COLO668 (cell line): ENCODE measurements at regions not wholly inside any gene's neighbourhood (a gene's known extent, or its start where the extent isn't known, plus 50 kb on each side); places are given as distances from the start of the nearest gene placed in this dataset.

ENCODE experiments used
- DNase-seq: peaks from one replicate; lab custom pipeline; 2025; ENCODE audit not compliant: unreplicated experiment; lab: John Stamatoyannopoulos, UW

DNA sequence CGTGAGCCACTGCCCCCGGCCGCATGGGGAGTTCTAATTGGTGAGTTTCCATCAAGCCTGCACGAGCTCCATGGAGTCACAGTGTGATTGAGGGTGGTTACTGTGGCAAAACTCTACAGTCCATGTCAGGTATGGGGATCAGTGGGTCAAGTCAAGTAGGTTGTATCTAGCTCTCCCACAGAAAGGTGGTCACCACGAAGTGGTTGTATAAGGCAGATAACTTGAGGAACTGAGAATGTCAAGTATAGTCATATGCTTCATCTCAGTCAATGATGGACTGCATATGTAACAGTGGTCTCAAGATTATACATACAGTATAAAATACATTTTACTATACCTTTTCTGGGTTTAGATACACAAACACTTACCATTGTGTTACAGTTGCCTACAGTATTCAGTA is 348.6 kb upstream of the ZP4 start:
- no peak for DNase-seq

DNA sequence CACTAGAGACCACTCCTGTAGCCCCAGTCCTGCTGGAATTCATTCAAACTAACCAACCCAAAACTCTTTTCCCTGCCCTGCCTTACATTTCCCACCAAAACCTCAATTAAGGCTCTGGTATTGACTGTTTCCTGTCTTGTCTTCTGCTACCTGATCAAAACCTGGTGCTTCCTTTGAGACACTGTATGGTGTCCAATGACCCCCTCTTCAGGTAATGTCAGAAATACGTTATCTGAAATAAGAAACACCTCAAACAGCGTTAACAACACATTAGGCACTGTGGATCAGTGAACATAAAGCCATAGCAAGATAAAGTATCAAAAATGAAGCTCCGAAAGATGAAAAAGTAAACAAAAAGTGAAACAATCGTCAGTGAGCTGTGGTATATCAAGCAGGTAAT is 343.2 kb upstream of the ZP4 start:
- DNase-seq, result no peak

- DNase-seq, result no peak
Measured at GRCh38 chr1:238232084-238232710, 341.5 kb upstream of the ZP4 start.

- DNase-seq, result no peak
Measured at GRCh38 chr1:238226810-238227209, 336.1 kb upstream of the ZP4 start.

DNA sequence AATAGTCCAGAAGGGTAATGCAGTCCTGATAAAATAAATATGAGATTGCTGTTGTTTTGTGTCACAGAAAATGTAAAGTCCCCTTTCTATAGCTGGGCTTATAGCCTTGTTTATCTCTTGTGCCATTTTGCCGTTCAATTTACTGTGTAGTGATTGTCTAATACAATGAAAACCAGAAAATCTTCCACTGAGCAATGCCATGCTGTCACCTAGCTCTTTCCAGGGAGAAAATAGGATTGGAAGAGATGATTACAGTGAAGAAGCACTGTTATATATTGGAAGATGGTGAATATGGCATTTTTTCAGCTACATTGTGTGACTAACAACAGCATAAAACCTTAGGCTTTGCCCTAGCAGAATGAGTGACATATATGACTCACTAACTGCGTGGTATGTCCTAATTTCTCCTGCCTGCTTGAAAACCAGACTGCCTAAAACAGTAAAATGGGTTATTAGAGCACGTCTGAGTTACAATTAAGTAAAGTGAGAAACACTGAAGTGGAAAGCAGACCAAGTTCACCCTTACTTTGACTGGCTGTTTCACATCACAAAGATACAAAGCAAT is 332.4 kb upstream of the ZP4 start:
- DNase-seq, result no peak

- no peak for DNase-seq
Measured at GRCh38 chr1:238221738-238222137, 331.0 kb upstream of the ZP4 start.

DNA sequence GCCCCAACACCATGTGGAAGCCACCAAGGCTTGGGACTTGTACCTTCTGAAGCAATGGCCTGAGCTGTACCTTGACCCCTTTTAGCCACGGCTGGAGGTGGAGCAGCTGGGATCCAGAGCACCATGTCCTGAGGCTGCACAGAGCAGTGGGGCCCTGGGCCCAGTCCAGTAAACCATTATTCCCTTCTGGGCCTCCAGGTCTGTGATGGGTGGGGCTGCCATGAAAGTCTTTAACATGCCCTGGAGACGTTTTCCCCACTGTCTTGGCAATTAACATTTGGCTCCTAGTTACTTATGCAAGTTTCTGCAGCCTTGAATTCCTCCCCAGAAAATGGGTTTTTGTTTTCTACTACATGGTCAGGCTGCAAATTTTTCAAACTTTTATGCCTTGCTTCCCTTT is 323.7 kb upstream of the ZP4 start:
- no peak for DNase-seq

DNA sequence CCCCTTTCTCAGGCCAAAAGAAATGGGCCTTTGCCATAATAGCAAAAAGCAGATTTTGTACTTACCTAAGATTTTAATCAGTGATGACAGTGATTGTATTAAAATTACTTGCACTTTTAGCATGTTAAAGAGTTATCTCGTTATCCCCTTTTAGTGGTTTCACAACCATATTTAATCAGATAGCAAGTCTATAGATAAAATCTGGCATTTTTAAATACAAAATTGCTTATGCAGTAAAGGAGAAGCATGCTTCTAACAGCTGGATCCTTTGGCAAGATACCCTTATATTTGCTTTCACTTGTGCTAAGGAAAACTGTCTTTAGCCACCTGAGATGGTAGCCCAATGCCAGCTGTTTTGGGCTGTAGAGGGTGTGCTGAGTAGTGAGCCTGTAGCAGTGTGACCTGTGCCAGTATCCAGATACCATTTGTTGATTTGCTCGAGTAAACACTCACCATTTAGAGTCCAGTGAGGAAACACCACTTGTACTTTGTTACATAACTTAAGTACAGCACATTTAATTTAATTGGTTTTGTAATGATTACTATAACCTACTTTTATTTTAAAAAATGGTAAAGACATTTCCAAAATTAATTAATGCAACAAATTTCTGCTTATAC is 314.4 kb upstream of the ZP4 start:
- peak; percentile 24 for DNase-seq

DNA sequence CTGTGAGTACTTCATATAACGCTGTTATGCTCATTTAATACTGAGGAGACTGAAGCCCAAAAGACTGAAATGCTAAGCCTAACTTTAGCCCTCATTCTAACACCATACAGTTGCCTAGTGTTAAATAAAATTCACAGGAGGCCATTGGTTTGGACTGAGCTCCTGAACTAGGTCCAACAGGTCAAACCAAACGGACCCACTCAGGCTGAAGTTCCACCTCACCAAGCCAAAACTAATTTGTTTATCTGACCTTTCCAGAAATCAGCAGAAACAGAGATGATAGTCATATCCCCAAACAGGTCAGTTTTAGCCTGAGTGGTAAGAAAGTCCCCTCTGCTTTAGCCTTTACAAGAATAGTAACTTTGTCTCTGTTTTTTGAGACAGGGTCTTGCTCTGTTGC is 311.3 kb upstream of the ZP4 start:
- no peak for DNase-seq

- no peak for DNase-seq
Measured at GRCh38 chr1:238199325-238199724, 308.6 kb upstream of the ZP4 start.

GRCh38 chr1:238196516-238196915 is 305.8 kb upstream of the ZP4 start:
- DNase-seq, result no peak

DNA sequence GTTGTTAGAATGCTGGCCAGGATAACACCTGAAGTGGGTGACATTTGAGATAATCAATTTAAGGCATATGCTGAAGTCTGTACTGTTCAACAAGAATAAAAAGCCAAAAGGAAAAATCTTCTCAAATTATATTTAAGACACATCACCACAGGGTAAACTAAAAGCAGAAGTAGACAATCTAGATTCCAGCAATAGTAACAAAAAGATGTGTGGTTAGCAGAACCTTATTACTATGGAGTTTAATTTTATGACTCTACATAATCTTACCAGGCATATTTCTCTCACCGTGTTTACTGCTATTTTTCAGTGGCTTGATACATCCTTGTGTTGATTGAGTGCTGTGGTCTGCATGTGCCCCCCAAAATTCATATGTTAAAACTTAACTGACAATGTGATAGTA is 300.4 kb upstream of the ZP4 start:
- DNase-seq, result no peak

DNA sequence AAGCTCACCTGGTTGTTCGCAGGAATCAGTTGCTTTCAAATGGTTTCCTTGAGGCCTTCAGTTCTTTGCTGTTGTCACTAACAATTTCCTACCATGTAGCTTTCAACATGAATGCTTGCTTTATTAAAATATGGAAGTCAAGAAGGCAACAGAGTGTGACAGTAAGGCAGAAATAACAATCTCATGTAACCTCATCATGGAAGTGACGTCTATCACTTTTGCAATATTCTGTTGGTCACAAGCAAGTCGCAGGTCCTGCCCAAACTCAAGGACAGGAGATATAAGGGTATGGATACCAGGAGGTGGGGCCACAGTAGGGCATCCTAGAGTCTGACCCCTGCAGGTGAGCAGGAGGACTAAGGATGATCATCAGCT is 296.8 kb upstream of the ZP4 start:
- no peak for DNase-seq

- DNase-seq, result no peak
Measured at GRCh38 chr1:238186887-238187574, 296.3 kb upstream of the ZP4 start.

GRCh38 chr1:238177960-238178645 is 287.4 kb upstream of the ZP4 start:
- no peak for DNase-seq

DNA sequence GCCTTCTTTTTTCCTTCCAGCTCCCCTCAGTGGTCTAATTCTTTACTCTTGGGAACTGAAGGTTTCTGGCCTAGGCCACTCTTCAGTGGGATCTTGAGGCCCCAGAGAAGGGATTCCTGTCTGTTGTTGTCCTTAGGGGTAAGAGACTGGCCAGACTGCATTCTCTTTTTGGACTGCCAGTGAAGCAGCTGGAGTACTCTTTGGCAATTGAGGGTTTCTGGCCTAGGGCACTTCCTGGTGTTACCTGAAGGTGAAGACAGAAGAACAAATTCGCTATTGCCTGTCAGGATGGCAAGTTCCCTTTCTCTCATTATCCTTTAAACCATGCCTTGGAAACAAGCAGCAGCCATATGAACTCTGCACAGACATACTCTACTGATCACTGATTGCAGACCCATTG is 286.6 kb upstream of the ZP4 start:
- no peak for DNase-seq

DNA sequence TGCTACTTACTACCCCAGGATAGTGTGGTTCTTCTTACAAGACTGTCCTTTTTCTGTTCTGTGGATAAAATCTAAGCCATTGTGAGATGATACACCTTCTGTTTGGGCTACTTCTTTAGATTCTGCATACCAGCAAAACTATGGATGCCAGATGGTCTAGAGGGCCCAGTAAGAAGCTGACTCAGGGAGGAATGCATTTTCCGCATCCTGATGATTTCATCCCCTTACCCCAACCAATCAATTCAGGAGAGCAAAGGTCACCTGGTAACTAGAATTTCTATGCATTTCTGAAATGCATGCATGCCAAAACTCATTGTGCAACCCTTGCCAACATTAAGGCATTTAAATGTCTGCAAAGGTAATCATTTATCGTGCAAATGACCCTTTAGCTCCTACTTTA is 285.7 kb upstream of the ZP4 start:
- DNase-seq, result no peak

DNA sequence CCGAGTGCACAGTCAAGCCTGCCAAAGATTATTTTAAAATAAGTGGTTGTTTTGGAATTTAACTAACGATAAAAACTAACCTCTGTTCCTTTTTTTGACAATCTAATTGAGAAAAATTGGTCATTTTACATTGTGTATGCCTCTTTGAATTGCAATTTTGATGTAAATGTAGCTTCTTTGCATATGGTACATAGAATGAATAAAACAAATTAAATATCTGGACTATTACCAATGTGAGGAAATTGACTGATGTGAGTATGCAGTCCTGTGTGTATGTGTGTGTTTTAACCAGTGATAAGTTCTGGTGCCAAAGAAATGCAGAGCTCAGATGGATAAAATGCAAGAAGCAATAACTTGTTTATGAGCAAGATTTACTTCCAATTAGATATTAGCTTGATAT is 281.3 kb upstream of the ZP4 start:
- no peak for DNase-seq

DNA sequence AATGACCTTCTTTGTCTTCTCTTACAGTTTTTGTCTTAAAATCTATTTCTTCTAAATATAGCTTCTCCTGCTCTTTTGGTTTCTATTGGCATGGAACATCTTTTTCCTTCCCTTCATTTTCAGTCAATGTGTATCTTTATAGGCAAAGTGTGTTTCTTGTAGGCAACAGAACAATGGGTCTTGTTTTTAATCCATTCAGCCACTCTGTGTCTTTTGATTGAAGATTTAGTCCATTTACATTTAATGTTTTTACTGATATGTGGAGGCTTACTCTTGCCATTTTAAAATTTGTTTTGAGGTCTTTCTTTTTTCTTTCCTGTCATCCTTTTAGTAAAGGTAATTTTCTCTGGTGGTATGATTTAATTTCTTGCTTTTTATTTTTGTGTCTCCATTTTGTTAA is 271.2 kb upstream of the ZP4 start:
- DNase-seq, result no peak

DNA sequence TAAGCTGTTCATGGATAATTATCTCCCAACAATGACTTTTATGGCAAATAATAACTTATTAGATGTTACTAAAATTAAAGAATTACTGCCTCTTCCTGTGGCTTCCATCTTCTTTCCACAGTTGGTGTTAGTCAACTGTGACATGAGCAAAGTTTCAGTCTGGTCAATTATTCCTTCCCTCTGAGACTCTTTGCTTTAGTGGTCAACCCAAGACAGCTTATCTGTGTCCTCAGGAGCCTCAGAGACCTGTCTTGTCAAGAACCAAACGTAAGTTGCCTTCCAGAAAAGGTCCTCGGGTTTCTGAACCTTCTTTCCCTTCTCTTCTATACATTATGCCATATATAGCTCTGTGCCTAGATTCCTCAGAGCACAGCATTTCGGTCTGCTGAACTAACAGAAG is 263.2 kb upstream of the ZP4 start:
- DNase-seq, result no peak

DNA sequence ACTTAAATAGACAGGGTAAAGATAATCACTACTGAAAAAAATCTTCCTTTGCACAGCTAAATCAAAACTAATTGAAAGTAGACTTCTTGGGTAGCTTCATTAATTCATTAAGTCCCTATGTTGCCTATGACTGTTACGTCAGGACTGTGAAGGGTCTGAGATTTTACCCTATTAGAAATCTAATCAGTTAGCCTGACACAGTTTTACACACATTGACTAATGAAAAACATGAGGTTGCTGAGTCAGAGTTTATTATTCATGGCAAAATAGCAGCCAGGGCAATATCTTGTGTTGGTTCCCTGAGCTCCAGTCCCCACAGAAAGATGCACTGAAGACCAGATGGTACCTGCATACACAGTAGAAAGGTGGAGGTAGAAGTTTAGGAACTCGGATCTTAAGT is 262.5 kb upstream of the ZP4 start:
- no peak for DNase-seq

- DNase-seq, result no peak
Measured at GRCh38 chr1:238152119-238152518, 261.4 kb upstream of the ZP4 start.
